ENCODE measurements at regions not wholly inside any gene's neighbourhood (a gene's known extent, or its start where the extent isn't known, plus 50 kb on each side); places are given as distances from the start of the nearest gene placed in this dataset.

DNA sequence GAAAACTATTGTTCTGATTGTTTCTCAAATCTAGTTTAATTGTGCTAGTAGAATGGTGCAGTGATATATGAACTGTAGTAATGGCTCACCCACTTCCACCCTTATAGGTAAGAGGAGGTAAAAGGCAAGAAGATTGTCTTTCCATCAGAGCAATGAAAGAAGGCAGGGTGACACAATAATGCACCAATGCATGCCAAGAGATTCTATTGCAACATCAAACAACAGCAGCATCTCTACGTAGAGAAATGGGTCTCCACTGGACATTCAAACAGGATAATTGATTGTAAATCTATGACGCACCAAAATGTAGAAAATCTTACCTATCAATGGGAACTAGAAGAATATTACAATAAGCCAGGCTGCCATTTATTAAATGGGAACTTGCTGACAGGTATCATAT is 107.0 kb upstream of the ISL1 start:
- TF ChIP-seq, protein P1, sequence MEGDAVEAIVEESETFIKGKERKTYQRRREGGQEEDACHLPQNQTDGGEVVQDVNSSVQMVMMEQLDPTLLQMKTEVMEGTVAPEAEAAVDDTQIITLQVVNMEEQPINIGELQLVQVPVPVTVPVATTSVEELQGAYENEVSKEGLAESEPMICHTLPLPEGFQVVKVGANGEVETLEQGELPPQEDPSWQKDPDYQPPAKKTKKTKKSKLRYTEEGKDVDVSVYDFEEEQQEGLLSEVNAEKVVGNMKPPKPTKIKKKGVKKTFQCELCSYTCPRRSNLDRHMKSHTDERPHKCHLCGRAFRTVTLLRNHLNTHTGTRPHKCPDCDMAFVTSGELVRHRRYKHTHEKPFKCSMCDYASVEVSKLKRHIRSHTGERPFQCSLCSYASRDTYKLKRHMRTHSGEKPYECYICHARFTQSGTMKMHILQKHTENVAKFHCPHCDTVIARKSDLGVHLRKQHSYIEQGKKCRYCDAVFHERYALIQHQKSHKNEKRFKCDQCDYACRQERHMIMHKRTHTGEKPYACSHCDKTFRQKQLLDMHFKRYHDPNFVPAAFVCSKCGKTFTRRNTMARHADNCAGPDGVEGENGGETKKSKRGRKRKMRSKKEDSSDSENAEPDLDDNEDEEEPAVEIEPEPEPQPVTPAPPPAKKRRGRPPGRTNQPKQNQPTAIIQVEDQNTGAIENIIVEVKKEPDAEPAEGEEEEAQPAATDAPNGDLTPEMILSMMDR (IDR thresholded peaks at IDR 0.05; ENCODE audit: extremely low read depth in 1 of 2, insufficient read depth in 1 of 2, low read depth in 1 of 2, low read length in 2 of 2): no peak
- TF ChIP-seq POLR2AphosphoS5 (IDR thresholded peaks at IDR 0.05; ENCODE audit: insufficient read depth, low read depth, low read length): no peak
- TF ChIP-seq POLR2A (IDR thresholded peaks at IDR 0.05; ENCODE audit: low read depth, low read length): no peak
- no peak for TF ChIP-seq JUN (IDR thresholded peaks at IDR 0.05; ENCODE audit: borderline replicate concordance, insufficient read depth, insufficient read length, low read depth)
- TF ChIP-seq, protein P2, sequence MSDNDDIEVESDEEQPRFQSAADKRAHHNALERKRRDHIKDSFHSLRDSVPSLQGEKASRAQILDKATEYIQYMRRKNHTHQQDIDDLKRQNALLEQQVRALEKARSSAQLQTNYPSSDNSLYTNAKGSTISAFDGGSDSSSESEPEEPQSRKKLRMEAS (IDR thresholded peaks at IDR 0.05; ENCODE audit: insufficient read depth, insufficient read length): no peak
- no peak for TF ChIP-seq EZH2 (IDR thresholded peaks at IDR 0.05; ENCODE audit: borderline replicate concordance, low read depth, low read length, severe bottlenecking)

Data from endothelial cell of umbilical vein (primary cell).